Psoas muscle (tissue), 7 donors: ENCODE measurements at regions not wholly inside any gene's neighbourhood (a gene's known extent, or its start where the extent isn't known, plus 50 kb on each side); places are given as distances from the start of the nearest gene placed in this dataset.
"Not testable (repeated sequence)": the region's sequence is repeated elsewhere in the genome, so short reads cannot be mapped to it uniquely, and the experiment has no call there.

Experiments
- ATAC-seq, 4 donors: fragments of 200-7000 bp; cut with Tn5 transposase; one replicate each; pipeline ENCODE4 v1.9.1; 2020; ENCODE audit warnings: moderate library complexity in 3 of 4, mild to moderate bottlenecking in 2 of 4
- DNase-seq, 2 donors: peaks; one replicate each; pipeline ENCODE4 v3.0.0-alpha.2; 2020
- H3K27ac ChIP-seq: fragments of 200-600 bp; one replicate; pipeline ENCODE4 v1.8.0; 2022
- H3K27me3 ChIP-seq, 3 donors: fragments of 200-600 bp in 1 of 3; one replicate each; pipeline versions ENCODE4 v1.6.1 to v1.8.0; 2013 to 2022; ENCODE audit warnings: low read length in 2 of 3, mild to moderate bottlenecking in 2 of 3, moderate library complexity in 1 of 3; ENCODE audit not compliant: insufficient read depth in 3 of 3
- H3K36me3 ChIP-seq, 2 donors: fragments of 200-600 bp in 1 of 2; one replicate each; pipeline versions ENCODE4 v1.6.1 to v1.8.0; 2013 to 2022; ENCODE audit warnings: low read depth in 1 of 2, mild to moderate bottlenecking in 1 of 2, moderate library complexity in 1 of 2; ENCODE audit not compliant: insufficient read depth in 1 of 2
- H3K4me1 ChIP-seq: fragments of 200-600 bp; one replicate; pipeline ENCODE4 v1.8.0; 2022
- H3K4me3 ChIP-seq: fragments of 200-600 bp; one replicate; pipeline ENCODE4 v1.8.0; 2022; ENCODE audit warnings: mild to moderate bottlenecking
- H3K9me3 ChIP-seq: fragments of 200-600 bp; one replicate; pipeline ENCODE4 v1.8.0; 2022
- CTCF ChIP-seq: fragments of 200-600 bp; IDR thresholded peaks from one replicate; pipeline ENCODE4 v1.8.0; 2022; ENCODE audit warnings: antibody characterized with exemption
- WGBS, 3 donors: extraction: QIAGEN DNeasy Blood & Tissue Kit; methylation state at CpG; one replicate each; pipeline versions ENCODE4 v1.1.6 to v1.1.7; 2013; 5-methylcytosine and 5-hydroxymethylcytosine counted together
- intact Hi-C, 2 donors: fragments of 100-400 bp; cut with DNase I; formaldehyde crosslinking; loops; one replicate each; pipeline versions ENCODE4 v1.11.0 to v1.14.2; 2022
- donor health status: healthy with polysubstance abuse.
- donor health status: DM: no; HTN: no; CAD: no; lungs with moderate emphysema.
- donor health status: Bipolar disorder and iron deficiency.
- donor health status: healthy.
- donor health status: DM: yes; HTN: yes; CAD: no.
- donor health status: DM: no; HTN: no; CAD: no.
- donor health status: DM: yes; HTN: yes; CAD: no.

- DNase-seq (no peak), ATAC-seq (no peak)
- intact Hi-C loops, result no loop called here
- no peak for TF ChIP-seq CTCF
- no peaks in the 10 kb centered on the region for H3K36me3 ChIP-seq
- no peaks in the 10 kb centered on the region for H3K27me3 ChIP-seq
- no peaks in the 10 kb centered on the region for H3K9me3 ChIP-seq
- no peak overlapping the region for H3K4me3 ChIP-seq
- no peak overlapping the region for H3K27ac ChIP-seq
- H3K4me1 ChIP-seq, result no peaks in the 10 kb centered on the region
- 70 to 81% (median 76%) methylated on average over 2 of the region's 2 CpGs for WGBS, 3 donors
Measured at GRCh38 chr12:59491877-59492276, 104.0 kb upstream of the SLC16A7 start.

DNA sequence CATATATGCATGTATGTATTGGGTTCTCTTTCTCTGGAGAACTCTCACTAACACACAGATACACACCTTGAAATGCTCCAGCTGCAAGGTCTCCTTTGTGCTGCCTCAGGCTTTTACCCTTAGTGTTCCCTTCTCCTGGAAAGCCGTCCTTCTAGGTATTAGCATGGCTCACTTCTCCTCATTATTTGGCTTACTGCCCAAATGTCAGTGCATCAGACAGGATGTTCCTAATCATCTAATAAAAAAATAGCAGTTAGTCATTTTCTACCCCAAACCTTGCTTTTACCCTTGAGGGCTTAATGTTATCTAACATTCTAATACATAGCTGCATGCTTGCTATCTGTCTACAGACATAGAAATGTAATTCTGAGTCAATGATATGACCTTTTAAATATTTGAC, 109.0 kb upstream of the SLC16A7 start:
- Histone ChIP-seq H3K4me3 (no peak overlapping the region), H3K27ac (no peak overlapping the region), H3K4me1 (no peaks in the 10 kb centered on the region), H3K36me3 (no peaks in the 10 kb centered on the region), H3K27me3 (no peaks in the 10 kb centered on the region), H3K9me3 (no peaks in the 10 kb centered on the region)
- WGBS, 3 donors, result 0 to 29% (median 0%) methylated on average over 1 of the region's 1 CpG
- intact Hi-C loops, result no loop called here
- DNase-seq, result no peak
- no peak for ATAC-seq
- TF ChIP-seq CTCF, result no peak

- no peak for TF ChIP-seq CTCF
- Histone ChIP-seq H3K9me3 (no peaks in the 10 kb centered on the region), H3K27me3 (no peaks in the 10 kb centered on the region), H3K36me3 (no peaks in the 10 kb centered on the region), H3K4me1 (no peaks in the 10 kb centered on the region), H3K27ac (no peak overlapping the region), H3K4me3 (no peak overlapping the region)
- no peak for ATAC-seq
- DNase-seq, result no peak
- intact Hi-C loops, result no loop called here
Measured at GRCh38 chr12:59484575-59484974, 111.3 kb upstream of the SLC16A7 start.

DNA sequence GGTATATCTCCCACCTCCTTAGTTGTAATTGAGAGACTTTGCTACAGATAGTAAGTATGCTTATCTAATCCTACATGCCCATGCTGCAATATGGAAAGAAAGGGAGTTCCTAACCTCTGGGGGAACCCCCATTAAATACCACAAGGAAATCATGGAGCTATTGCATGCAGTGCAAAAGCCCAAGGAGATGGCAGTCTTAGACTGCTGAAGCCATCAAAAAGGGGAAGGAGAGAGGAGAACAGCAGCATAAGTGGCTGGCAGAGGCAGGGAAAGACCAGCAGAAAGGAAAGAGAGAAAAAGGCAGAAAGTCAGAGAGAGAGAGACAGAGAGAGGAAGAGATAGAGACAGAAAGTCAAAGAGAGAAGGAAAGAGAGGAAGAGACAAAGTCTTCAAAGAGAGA, 121.6 kb upstream of the SLC16A7 start:
- H3K9me3 ChIP-seq, H3K4me1 ChIP-seq, H3K4me3 ChIP-seq, H3K27me3 ChIP-seq, ATAC-seq, DNase-seq, intact Hi-C loops, H3K27ac ChIP-seq, H3K36me3 ChIP-seq: not testable (repeated sequence)

DNA sequence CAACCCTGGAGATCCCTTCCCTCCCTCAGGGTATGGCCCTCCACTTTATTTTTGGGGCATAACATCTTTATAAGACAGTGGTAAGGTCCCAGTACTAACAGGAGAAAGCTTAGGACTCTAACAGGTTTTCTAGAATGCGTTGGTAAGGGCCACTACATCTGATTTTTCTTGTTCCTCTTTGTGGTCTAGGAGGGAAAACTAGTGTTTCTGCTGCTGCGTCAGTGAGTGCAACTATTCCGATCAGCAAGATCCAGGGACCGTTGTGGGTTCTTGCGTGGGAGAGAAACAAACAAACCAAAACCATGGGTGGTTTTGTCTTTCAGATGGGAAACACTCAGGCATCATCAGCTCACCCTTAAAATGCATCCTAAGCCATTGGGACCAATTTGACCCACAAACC, 123.6 kb upstream of the SLC16A7 start:
- Histone ChIP-seq H3K4me1 (no peaks in the 10 kb centered on the region), H3K9me3 (no peaks in the 10 kb centered on the region), H3K4me3 (no peak overlapping the region), H3K27me3 (no peaks in the 10 kb centered on the region), H3K36me3 (no peaks in the 10 kb centered on the region), H3K27ac (no peak overlapping the region)
- DNase-seq (no peak), ATAC-seq (no peak)
- intact Hi-C loops, result no loop called here
- no peak for TF ChIP-seq CTCF
- WGBS, 3 donors, result 74 to 80% (median 78%) methylated on average over 5 of the region's 5 CpGs
